HepG2 (cell line): ENCODE measurements at regions not wholly inside any gene's neighbourhood (a gene's known extent, or its start where the extent isn't known, plus 50 kb on each side); places are given as distances from the start of the nearest gene placed in this dataset.

Source experiments
- ATAC-seq: fragments of 200-7000 bp; cut with Tn5 transposase; 3 replicates; pipeline ENCODE4 v1.9.1; 2020; ENCODE audit warnings: mild to moderate bottlenecking, moderate library complexity
- BruUV-seq: library from RNA; stranded (reverse); fragments of 400-500 nt; replicated peaks from 2 replicates; lab custom pipeline; 2021; lab: Mats Ljungman, UMichigan
- CTCF ChIA-PET: fragments of 300-600 bp; formaldehyde crosslinking; extraction: SDS; loops from one replicate; lab custom pipeline; 2021; ENCODE audit warnings: low total read pairs, inconsistent platforms, low intra/inter-chr PET ratio; lab: Yijun Ruan, JAX
- POLR2A ChIA-PET: fragments of 350-600 bp; sonication (Branson Sonifier 250); formaldehyde crosslinking; loops from one replicate; lab custom pipeline; 2020; ENCODE audit warnings: antibody characterized with exemption, inconsistent platforms; lab: Yijun Ruan, JAX
- DNase-seq: peaks from one replicate; pipeline ENCODE4 v3.0.0-alpha.2; 2015; ENCODE audit warnings: low spot score
- FAIRE-seq: peaks from 3 replicates; lab custom pipeline; 2011; peaks lifted over from hg19 to GRCh38; lab: Jason Lieb, UNC
- H2AFZ ChIP-seq: one replicate; pipeline ENCODE4 v1.6.1; 2011; ENCODE audit warnings: low read length, inconsistent platforms
- H3K27ac ChIP-seq: fragments of 300-600 bp; 3 replicates; pipeline ENCODE4 v1.8.0; 2011; ENCODE audit warnings: mixed run types, mild to moderate bottlenecking, mixed read lengths, low read length, inconsistent platforms; ENCODE audit not compliant: insufficient read depth; ENCODE audit errors: extremely low read length
- H3K27me3 ChIP-seq, 2 experiments: fragments of 200-600 bp in 1 of 2; 2 replicates in 1 of 2; 3 replicates in 1 of 2; pipeline versions ENCODE4 v1.6.0 to v1.8.0; 2011; ENCODE audit warnings: low read length in 2 of 2, mild to moderate bottlenecking in 2 of 2, moderate library complexity in 2 of 2, inconsistent platforms in 1 of 2; ENCODE audit not compliant: insufficient read depth in 2 of 2, control insufficient read depth in 1 of 2
- H3K36me3 ChIP-seq, 2 experiments: fragments of 200-600 bp in 1 of 2; replicated peaks in 1 of 2; 2 replicates in 1 of 2; 3 replicates in 1 of 2; pipeline versions ENCODE4 v1.5.1 to v1.8.0; 2011; ENCODE audit warnings: low read length in 2 of 2, inconsistent platforms in 1 of 2; ENCODE audit not compliant: insufficient read depth in 2 of 2, control insufficient read depth in 1 of 2
- H3K4me1 ChIP-seq: 2 replicates; pipeline ENCODE4 v1.5.1; 2012; ENCODE audit warnings: low read length, inconsistent platforms; ENCODE audit not compliant: insufficient read depth
- H3K4me2 ChIP-seq: 2 replicates; pipeline ENCODE4 v1.6.0; 2011; ENCODE audit warnings: low read depth, low read length, inconsistent platforms
- H3K4me3 ChIP-seq, 3 experiments: fragments of 200-600 bp in 1 of 3; sonication (generic), shearing (Covaris generic) in 1 of 3; replicated peaks in 1 of 3; 2 replicates each; pipeline ENCODE4 v1.5.1; 2011 to 2016; ENCODE audit warnings: low read length in 3 of 3, inconsistent platforms in 2 of 3, low read depth in 2 of 3, mild to moderate bottlenecking in 2 of 3, control low read depth in 1 of 3, mixed read lengths in 1 of 3; ENCODE audit not compliant: insufficient read depth in 1 of 3
- H3K79me2 ChIP-seq: one replicate; pipeline ENCODE4 v1.6.1; 2011; ENCODE audit warnings: low read length, inconsistent platforms; ENCODE audit not compliant: insufficient read depth
- H3K9ac ChIP-seq: 2 replicates; pipeline ENCODE4 v1.6.0; 2011; ENCODE audit warnings: mild to moderate bottlenecking, low read depth, low read length, inconsistent platforms; ENCODE audit not compliant: insufficient read depth
- H3K9me3 ChIP-seq: 2 replicates; pipeline ENCODE4 v1.5.1; 2012; ENCODE audit warnings: mild to moderate bottlenecking, low read length
- H4K20me1 ChIP-seq: 2 replicates; pipeline ENCODE4 v1.6.0; 2011; ENCODE audit warnings: inconsistent platforms, mild to moderate bottlenecking, low read length, moderate library complexity; ENCODE audit not compliant: insufficient read depth
- CC2D1A ChIP-seq: sonication (generic); formaldehyde crosslinking; IDR thresholded peaks from 2 replicates; pipeline ENCODE4 v1.8.1; 2023; ENCODE audit warnings: mild to moderate bottlenecking, missing genetic modification reagents
- CHCHD3 ChIP-seq: sonication (generic); formaldehyde crosslinking; IDR thresholded peaks from 2 replicates; pipeline ENCODE4 v1.8.0; 2022; ENCODE audit warnings: mild to moderate bottlenecking, missing genetic modification reagents, moderate library complexity
- GTF2F1 ChIP-seq: fragments of 150-350 bp; IDR thresholded peaks from 2 replicates; pipeline ENCODE4 v1.6.1; 2014; ENCODE audit warnings: low read length
- HES4 ChIP-seq: sonication (generic); formaldehyde crosslinking; IDR thresholded peaks from 2 replicates; pipeline ENCODE4 v1.9.0; 2021; ENCODE audit warnings: mild to moderate bottlenecking, missing genetic modification reagents, borderline replicate concordance
- HNRNPUL1 ChIP-seq: fragments of 200-400 bp; formaldehyde crosslinking; IDR thresholded peaks from 2 replicates; pipeline ENCODE4 v1.6.1; 2017; ENCODE audit warnings: low read depth, mild to moderate bottlenecking, low read length, moderate library complexity
- ISX ChIP-seq: sonication (generic); formaldehyde crosslinking; conservative IDR thresholded peaks from 2 replicates; pipeline ENCODE4 v1.5.0; 2020; ENCODE audit warnings: missing genetic modification reagents
- JUND ChIP-seq: sonication (generic); formaldehyde crosslinking; IDR thresholded peaks from 2 replicates; pipeline ENCODE4 v1.8.0; 2022; ENCODE audit warnings: mild to moderate bottlenecking, missing genetic modification reagents
- KLF11 ChIP-seq: IDR thresholded peaks from 2 replicates; pipeline ENCODE4 v1.6.1; 2016; ENCODE audit warnings: missing compliant biosample characterization
- RBFOX2 ChIP-seq: fragments of 200-400 bp; formaldehyde crosslinking; IDR thresholded peaks from 2 replicates; pipeline ENCODE4 v1.6.1; 2017; ENCODE audit warnings: low read depth, mild to moderate bottlenecking, low read length
- SP2 ChIP-seq: sonication (generic); formaldehyde crosslinking; IDR thresholded peaks from 2 replicates; pipeline ENCODE4 v1.5.1; 2020; ENCODE audit warnings: mild to moderate bottlenecking, missing genetic modification reagents
- TGIF2 ChIP-seq: IDR thresholded peaks from 2 replicates; pipeline ENCODE4 v1.6.1; 2016; ENCODE audit warnings: control low read depth, missing compliant biosample characterization
- TOE1 ChIP-seq: sonication (generic); formaldehyde crosslinking; IDR thresholded peaks from 2 replicates; pipeline ENCODE4 v1.4.0; 2020; ENCODE audit warnings: mild to moderate bottlenecking, missing genetic modification reagents
- ZBTB1 ChIP-seq: sonication (generic); formaldehyde crosslinking; IDR thresholded peaks from 2 replicates; pipeline ENCODE4 v1.4.0; 2020; ENCODE audit warnings: missing genetic modification reagents, borderline replicate concordance
- ZNF205 ChIP-seq: IDR thresholded peaks from 2 replicates; pipeline ENCODE4 v1.6.1; 2018; ENCODE audit warnings: missing biosample characterization, missing genetic modification reagents
- ZNF326 ChIP-seq: sonication (generic); formaldehyde crosslinking; IDR thresholded peaks from 2 replicates; pipeline ENCODE4 v1.4.0; 2020; ENCODE audit warnings: missing genetic modification reagents, borderline replicate concordance
- ZSCAN30 ChIP-seq: sonication (generic); formaldehyde crosslinking; IDR thresholded peaks from 2 replicates; pipeline ENCODE4 v1.5.0; 2020; ENCODE audit warnings: mild to moderate bottlenecking, missing genetic modification reagents
- WGBS: methylation state at CpG from one replicate; pipeline ENCODE4 v1.1.6; 2017; ENCODE audit warnings: low lambda C conversion rate; 5-methylcytosine and 5-hydroxymethylcytosine counted together
- in situ Hi-C: cut with HindIII; loops from 2 replicates; pipeline ENCODE4 v1.10.0; 2017; ENCODE audit warnings: low pct_unique_long_range_greater_than_20kb; ENCODE audit not compliant: extremely low pct_ligation_motif_present
- intact Hi-C: fragments of 100-400 bp; cut with micrococcal nuclease; formaldehyde crosslinking; loops from one replicate; pipeline ENCODE4 v1.10.0; 2022; ENCODE audit not compliant: unreplicated experiment
- TF ChIP-seq, protein P1 (sequence below): sonication (generic); IDR thresholded peaks from 2 replicates; pipeline ENCODE4 v1.6.1; 2016; ENCODE audit warnings: low read depth, borderline replicate concordance
- TF ChIP-seq, protein P2 (sequence below): sonication (generic); formaldehyde crosslinking; IDR thresholded peaks from 2 replicates; pipeline ENCODE4 v1.5.0; 2020; ENCODE audit warnings: mild to moderate bottlenecking, missing genetic modification reagents
- TF ChIP-seq, protein P3 (sequence below): IDR thresholded peaks from 2 replicates; pipeline ENCODE4 v1.6.1; 2016

DNA sequence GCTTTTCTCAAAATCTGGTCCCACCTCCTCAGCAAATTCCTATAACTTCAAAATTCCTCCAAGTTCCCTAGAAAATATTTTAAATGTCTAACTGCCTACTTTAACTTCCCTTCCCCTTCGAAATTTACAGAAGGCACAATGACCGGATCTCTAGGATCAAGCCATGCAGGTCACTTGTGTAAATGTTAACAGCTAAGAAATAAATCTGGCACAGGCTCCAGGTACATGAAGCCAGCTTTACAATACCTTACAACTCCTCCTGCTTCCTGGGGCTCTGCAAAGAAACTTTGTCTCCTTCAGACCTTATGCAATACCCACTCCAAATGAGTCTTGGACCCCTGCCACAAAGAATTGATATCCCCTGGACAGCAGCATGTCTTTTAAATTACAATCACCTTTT lies 1164.2 kb downstream of the BRINP3 start:
- H3K4me2 ChIP-seq, result no peak overlapping the region
- POLR2A ChIA-PET, result no interaction called here
- in situ Hi-C loops, result no loop called here
- no peak for FAIRE-seq
- H3K4me1 ChIP-seq, result no peaks in the 10 kb centered on the region
- H3K4me3 ChIP-seq, result no peak overlapping the region
- DNase-seq, result no peak
- H3K36me3 ChIP-seq, result no peaks in the 10 kb centered on the region
- no peaks in the 10 kb centered on the region for H4K20me1 ChIP-seq
- H2AFZ ChIP-seq, result no peak overlapping the region
- no peak for ATAC-seq
- no peaks in the 10 kb centered on the region for H3K79me2 ChIP-seq
- no peak overlapping the region for H3K27ac ChIP-seq
- intact Hi-C loops, result no loop called here
- TF ChIP-seq ZSCAN30 (CRISPR knock-in tag) (no peak), ZBTB1 (no peak), TOE1 (CRISPR knock-in tag) (no peak), ISX (no peak), ZNF205 (CRISPR knock-in tag) (no peak), GTF2F1 (no peak), HNRNPUL1 (no peak), ZNF326 (CRISPR knock-in tag) (no peak), CHCHD3 (CRISPR knock-in tag) (no peak), KLF11 (CRISPR knock-in tag) (no peak), CC2D1A (no peak), JUND (no peak), SP2 (no peak), HES4 (CRISPR knock-in tag) (no peak), TGIF2 (CRISPR knock-in tag) (no peak), RBFOX2 (no peak)
- TF ChIP-seq, protein P1, sequence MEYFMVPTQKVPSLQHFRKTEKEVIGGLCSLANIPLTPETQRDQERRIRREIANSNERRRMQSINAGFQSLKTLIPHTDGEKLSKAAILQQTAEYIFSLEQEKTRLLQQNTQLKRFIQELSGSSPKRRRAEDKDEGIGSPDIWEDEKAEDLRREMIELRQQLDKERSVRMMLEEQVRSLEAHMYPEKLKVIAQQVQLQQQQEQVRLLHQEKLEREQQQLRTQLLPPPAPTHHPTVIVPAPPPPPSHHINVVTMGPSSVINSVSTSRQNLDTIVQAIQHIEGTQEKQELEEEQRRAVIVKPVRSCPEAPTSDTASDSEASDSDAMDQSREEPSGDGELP, result no peak
- TF ChIP-seq, protein P2, sequence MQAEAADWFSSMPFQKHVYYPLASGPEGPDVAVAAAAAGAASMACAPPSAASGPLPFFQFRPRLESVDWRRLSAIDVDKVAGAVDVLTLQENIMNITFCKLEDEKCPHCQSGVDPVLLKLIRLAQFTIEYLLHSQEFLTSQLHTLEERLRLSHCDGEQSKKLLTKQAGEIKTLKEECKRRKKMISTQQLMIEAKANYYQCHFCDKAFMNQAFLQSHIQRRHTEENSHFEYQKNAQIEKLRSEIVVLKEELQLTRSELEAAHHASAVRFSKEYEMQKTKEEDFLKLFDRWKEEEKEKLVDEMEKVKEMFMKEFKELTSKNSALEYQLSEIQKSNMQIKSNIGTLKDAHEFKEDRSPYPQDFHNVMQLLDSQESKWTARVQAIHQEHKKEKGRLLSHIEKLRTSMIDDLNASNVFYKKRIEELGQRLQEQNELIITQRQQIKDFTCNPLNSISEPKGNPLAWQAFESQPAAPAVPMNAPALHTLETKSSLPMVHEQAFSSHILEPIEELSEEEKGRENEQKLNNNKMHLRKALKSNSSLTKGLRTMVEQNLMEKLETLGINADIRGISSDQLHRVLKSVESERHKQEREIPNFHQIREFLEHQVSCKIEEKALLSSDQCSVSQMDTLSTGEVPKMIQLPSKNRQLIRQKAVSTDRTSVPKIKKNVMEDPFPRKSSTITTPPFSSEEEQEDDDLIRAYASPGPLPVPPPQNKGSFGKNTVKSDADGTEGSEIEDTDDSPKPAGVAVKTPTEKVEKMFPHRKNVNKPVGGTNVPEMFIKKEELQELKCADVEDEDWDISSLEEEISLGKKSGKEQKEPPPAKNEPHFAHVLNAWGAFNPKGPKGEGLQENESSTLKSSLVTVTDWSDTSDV, result no peak
- TF ChIP-seq, protein P3, sequence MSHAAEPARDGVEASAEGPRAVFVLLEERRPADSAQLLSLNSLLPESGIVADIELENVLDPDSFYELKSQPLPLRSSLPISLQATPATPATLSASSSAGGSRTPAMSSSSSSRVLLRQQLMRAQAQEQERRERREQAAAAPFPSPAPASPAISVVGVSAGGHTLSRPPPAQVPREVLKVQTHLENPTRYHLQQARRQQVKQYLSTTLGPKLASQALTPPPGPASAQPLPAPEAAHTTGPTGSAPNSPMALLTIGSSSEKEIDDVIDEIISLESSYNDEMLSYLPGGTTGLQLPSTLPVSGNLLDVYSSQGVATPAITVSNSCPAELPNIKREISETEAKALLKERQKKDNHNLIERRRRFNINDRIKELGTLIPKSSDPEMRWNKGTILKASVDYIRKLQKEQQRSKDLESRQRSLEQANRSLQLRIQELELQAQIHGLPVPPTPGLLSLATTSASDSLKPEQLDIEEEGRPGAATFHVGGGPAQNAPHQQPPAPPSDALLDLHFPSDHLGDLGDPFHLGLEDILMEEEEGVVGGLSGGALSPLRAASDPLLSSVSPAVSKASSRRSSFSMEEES (CRISPR knock-in tag), result no peak
- TF ChIP-seq, all 625 proteins: peak for 0
- Histone ChIP-seq H3K9me3 (no peaks in the 10 kb centered on the region), H3K27me3 (no peaks in the 10 kb centered on the region), H3K9ac (no peak overlapping the region)
- WGBS, result 8% methylated on average over 2 of the region's 2 CpGs
- no TSS peak for BruUV-seq
- CTCF ChIA-PET, result no interaction called here
